ENCODE measurements at regions not wholly inside any gene's neighbourhood (a gene's known extent, or its start where the extent isn't known, plus 50 kb on each side); places are given as distances from the start of the nearest gene placed in this dataset.
"Not testable (repeated sequence)": the region's sequence is repeated elsewhere in the genome, so short reads cannot be mapped to it uniquely, and the experiment has no call there.

DNA sequence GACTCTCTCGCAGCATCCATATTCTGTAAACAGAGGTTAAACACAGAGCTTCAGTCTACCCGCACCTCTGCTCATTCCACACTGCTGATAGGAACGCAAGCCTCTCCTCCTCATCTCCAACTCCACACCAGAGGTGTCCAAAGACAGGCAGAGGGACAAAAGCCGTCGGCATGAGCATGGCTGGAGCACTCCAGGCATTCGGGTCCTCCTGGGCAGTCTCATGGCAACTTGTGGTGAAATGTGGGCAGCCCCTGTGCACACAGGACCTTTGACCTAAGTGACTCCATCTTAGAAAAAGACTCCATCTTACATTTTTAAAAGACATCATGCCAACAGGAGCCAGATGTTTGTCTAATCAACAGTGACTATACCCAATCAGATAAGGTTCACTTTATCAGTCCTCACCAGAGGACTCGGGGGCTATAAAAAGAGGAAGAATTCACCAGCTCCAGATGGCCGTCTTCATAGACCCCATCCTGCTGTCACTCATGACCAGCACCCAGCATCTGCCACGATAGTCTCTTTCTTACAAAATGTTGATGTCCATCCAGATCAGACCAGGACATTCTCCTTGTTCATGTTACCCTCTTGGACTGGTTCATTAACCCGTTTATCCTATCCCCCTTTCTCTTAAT, 304.4 kb downstream of the ANAPC1 start:
- not testable (repeated sequence) for DNase-seq (ENCODE audit: low spot score)

DNA sequence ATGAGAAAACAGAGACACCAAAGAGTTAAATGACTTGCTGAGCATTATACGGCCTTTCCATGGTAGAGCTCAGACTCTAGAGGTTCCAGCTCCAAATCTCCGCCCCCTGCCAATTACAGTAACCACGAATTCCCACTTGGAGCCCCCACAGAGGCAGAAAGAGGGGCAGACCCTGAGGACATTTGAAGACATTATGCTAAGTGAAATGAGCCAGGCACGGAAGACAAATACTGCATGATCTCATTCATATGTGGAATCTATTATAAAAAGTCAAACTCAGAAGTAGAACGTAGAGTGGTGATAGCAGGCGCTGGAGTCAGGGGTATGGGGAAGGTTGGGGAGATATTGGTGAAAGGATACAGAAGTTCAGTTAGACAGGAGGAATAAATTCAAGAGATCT, 303.4 kb downstream of the ANAPC1 start:
- not testable (repeated sequence) for DNase-seq (ENCODE audit: low spot score)

DNA sequence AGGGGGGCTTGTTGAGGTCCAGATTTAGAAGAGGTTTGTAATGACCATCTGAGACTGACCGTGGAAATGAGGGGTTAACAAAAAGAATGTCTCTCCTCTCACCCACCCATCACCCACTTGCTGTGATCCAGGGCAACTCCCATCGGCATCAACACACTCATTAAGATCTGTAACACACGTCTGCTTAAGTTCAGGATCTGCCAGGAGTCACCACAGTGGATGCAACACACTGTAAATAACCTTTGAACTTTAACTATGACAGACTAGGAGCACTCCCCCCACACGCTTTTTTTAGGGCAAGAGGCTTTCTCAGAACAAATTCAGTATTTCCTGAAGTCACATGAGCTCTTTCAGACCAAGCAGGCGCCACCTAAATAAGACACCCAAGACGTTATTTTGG, 301.9 kb downstream of the ANAPC1 start:
- DNase-seq (ENCODE audit: low spot score): not testable (repeated sequence)

DNA sequence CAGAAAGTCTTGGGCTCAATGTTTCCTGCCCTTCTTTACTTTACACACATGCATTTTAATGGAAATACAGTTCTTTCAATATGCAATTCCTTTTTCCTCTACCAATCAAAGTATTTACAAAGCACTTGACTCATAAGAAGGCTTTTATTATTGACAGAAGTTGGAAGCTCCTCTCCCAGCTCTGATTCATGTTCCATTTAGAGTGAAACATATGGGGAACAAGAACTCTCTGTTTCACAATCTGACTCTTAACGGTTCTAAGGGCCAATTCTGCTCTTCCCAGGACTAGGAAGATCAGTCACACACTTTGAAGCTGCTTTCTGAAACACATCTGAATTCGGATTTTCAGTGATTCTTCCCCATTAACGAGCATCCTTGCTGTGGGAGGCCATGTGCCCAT, 300.5 kb downstream of the ANAPC1 start:
- not testable (repeated sequence) for DNase-seq (ENCODE audit: low spot score)

DNA sequence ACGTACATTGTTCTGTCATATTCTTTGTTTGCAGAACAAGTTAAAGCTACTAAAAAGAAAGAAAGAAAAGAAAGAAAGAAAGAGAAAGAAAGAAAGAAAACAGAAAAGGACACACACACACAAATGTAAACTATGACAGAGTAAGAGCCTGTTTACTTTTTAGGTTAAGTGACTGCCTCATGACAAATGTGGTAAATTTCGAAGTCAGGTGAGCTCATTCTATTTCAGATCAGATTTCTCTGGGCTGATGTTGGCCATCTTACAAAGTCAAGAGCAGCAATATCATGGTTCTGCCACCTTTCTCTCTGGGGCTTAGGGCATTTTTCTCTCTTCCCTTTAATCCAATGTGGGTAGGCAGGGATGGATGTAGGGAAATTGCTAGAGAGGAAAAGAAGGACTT, 299.5 kb downstream of the ANAPC1 start:
- not testable (repeated sequence) for DNase-seq (ENCODE audit: low spot score)

DNA sequence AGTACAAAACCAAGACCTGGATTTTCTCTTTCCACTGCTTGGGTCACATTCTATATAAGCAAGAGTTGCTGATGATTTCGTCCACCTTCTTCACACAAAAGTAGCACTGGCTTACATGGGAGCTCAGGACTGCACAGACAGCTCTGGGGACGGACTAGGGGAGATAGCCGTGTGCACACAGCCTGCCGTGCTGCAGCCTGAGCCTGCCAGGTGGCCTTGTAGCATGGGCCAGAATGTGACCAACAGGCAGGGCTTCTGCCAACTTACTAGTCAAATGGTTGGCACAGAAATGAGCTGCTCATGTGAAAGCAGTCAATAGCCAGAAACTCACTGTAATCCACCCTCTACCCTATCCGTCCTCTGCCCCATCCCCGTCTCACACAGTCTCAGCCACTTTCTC, 299.0 kb downstream of the ANAPC1 start:
- DNase-seq (ENCODE audit: low spot score): not testable (repeated sequence)

DNA sequence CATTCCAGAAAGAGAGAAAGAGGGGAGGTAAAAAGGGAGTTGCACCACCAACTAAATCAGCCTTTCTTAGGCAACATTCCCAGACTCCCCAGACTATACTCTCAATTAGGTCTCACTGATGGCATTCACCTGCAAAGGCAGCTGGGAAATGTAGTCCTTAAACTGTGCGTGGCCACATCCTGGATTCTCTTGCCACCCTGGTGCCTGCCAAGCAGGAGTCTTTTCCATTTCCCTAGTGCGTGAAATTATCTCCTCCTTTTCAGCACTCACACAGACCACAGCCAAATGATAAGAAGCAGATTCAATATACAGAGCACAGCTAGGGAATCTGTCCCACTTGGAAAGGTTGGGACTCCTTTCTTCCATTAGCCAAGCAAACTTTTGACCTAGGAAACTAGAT, 298.0 kb downstream of the ANAPC1 start:
- not testable (repeated sequence) for DNase-seq (ENCODE audit: low spot score)

DNA sequence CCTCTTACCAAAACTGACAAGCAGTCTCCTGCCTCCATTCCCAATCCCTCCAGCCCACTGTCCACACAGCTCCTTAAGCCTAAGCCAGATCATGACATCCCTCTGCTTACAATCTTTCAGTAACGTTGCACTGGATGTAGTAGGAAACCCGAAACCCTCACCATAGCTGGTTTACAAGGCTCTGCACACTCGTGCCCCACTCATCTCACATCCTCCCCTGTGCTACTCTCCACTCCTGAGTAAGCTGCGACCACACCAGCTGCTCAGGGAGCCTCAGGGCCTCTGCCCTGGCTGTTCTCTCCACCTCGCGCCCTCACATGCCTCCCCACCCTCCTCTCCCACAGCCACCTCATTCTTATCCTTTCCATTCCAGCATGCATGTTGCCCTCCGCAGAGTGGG, 288.9 kb downstream of the ANAPC1 start:
- DNase-seq (ENCODE audit: low spot score): not testable (repeated sequence)

DNA sequence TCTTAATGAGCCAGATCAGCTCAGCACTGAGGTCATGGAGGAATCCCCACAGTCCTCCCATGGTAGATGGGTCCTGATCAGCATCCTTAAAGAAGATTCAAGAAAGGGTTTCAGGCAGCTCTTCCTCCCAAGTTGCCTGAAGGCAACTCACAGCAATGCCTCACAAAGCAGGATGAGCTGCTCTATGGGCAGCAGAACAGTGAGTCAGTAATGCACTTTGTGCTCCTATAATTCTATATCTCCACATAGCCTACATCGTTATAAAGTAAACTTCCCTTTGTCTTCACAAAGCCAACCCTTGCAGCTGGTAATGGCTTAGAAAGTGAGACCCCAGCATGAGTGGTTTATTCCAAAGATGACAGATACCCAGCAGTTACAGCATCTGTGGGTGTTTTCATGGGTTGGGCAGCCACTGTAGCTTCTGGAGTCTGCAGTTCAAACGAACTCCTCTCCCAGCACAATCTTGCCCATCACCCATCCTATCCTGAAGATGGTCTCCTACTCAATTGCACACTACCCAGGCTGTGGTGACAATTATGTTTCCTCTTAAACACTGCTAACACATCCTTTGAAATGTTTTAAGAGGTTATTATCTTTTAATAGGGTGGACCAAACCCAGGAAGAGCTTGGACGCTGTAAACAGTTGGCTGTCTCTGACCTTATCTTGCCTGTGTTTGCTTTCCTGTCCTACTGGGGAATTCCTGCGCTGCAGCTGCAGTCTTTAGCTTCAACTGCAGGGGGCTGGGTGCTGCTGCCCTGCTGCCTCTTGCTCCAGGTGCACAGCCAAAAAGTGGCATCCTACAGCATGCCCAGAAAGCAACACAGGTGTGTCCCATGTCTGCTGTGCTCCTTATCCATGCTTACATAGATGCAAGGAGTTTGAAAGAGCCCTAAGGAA, 286.9 kb downstream of the ANAPC1 start:
- not testable (repeated sequence) for DNase-seq (ENCODE audit: low spot score)

DNA sequence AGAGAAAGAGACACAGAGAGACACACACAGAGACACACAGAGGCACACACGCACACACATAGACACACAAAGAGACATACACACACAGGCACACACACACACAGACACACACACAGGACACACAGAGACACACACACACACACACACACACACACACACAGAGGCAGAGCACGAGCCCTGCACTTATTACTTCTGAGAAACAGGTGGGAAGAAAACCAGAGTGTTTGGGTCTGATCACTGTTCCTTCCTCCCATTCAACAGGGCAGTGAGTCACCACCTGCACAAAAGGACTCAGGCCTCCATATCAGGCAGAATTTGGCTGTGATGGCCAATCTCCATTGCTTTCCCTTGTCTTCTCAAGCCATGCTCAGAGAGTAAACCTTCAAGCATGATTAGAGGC, 285.0 kb downstream of the ANAPC1 start:
- not testable (repeated sequence) for DNase-seq (ENCODE audit: low spot score)

DNA sequence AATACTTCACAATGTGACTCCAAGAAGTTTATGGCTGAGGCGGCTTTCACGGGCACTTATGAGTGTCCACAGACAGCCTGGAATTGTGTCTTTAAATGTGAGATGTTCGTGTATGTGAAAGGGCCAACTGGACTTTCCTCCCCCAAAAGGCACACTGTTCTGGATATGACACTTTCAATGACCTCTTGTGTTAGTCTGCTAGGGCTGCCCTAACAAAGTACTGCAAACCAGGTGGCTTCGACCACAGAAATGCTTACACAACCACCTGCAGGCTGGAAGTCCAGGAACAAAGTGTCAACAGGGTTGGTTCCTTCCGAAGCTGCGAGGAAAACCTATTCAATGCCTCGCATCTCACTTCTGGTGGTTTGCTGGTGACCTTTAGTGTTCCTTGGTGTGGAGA, 281.7 kb downstream of the ANAPC1 start:
- not testable (repeated sequence) for DNase-seq (ENCODE audit: low spot score)

DNA sequence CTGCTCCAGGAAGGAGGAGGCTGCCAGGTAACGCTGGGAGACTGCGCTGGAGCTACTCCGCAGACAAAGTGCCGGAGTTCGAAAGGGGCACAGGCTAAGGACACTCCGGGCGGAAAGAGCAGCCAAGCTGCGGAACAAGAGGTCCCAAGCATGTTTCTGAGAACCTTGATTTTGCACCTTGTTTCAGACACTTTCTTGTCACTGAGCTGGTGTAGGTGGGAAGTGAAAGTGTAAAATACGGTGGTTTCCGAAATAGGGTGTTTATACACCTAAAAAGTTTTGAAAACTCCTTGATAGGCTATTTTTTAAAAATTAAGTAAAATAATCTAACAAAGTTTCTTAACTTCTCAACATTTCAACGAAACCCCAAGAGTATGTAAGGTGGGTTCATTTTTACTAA, 278.2 kb downstream of the ANAPC1 start:
- DNase-seq (ENCODE audit: low spot score): not testable (repeated sequence)

DNA sequence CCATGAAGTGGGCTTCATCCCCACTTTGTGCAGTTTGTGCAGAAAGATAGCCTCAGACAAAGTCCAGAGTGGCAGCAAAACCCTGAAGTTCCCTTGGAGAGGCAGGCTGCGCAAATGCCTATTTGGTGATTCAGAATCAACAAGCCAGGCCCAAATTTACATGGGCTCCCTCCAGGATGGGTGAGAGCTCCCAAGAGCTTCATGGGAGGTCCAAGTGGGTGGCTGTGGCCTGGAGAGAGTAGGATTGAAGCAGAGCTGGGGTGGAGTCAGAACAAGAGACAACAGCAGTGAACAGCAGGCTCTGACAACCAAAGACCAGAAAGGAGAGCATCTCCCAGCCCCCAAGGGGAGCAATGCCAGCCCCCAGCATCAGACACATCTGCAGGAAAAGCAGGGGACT, 277.4 kb downstream of the ANAPC1 start:
- DNase-seq (ENCODE audit: low spot score): not testable (repeated sequence)

DNA sequence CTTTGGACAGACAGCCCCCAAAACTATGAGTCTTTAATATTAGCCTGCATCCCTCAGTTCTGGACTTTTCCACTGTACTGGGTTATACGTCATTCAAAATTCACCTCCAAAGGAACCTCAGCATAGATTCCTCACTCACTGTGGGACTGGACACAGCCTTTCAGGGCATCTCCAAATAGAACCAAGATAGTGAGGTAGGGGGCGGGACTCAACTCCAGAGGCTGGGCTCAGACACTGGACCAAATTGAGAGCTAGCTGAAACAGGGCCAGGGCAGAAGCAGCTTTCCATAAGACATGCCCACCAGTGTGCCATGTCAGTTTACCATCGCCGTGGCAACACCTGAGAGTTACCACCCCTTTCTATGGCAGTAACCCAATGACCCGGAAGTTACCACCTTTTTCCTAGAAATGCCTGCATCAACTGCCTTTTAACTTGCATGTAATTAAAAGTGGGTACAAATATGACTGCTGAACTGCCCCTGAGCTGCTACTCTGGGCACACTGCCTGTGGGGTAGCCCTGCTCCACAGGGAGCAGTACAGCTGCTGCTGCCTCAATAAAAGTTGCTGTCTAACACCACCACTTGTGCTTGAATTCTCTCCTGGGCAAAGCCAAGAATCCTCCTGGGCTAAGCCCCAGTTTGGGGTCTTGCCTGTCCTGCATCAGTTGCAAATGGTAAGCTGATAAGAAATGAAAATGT, 274.7 kb downstream of the ANAPC1 start:
- DNase-seq (ENCODE audit: low spot score): not testable (repeated sequence)

DNA sequence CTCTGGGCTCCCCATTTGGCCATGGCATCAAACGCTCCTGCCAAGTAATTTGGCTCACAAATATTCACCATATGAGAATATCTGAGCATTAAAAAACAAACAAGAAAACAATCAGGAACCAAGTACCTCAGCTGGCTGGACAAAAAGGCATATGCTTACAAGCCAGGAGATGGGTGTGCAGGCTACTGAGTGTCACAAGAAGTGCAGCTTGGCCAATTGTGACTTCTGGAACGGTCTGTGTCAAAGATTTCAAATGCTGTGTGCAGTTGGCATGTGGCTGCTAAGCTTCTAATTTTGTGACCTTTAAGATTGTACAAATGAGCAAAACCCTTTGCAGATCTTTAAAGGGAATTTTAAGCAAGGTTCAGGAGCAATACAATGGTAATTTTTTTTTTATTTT, 274.0 kb downstream of the ANAPC1 start:
- DNase-seq (ENCODE audit: low spot score): not testable (repeated sequence)

DNA sequence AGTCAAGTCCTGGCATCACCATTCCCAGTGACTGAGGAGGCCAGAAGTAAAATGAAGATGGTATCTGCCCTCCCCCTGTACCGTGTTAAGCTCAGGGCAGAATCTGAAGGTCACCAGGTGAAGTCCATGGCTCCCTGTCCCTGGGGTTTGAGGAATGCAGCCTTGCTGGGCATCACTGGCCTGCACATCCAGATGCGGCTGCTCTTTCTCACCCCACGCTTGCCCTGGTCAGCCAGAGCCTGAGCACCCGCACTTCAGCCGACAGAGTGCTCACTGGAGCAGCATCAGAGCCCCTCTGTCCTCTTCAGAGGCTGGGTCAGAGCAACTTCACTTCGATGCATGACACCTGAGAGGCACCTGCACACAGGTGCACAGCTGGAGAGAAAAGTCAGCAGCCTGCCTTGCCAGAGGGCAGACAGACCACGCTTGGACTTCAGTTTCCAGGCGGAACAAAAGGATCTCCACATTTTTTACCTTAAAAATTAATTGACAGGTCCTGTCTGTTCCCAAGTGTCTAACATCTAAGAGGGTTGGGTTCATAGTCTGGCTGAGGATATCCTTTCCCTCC, 267.3 kb downstream of the ANAPC1 start:
- DNase-seq (ENCODE audit: low spot score): no peak

DNA sequence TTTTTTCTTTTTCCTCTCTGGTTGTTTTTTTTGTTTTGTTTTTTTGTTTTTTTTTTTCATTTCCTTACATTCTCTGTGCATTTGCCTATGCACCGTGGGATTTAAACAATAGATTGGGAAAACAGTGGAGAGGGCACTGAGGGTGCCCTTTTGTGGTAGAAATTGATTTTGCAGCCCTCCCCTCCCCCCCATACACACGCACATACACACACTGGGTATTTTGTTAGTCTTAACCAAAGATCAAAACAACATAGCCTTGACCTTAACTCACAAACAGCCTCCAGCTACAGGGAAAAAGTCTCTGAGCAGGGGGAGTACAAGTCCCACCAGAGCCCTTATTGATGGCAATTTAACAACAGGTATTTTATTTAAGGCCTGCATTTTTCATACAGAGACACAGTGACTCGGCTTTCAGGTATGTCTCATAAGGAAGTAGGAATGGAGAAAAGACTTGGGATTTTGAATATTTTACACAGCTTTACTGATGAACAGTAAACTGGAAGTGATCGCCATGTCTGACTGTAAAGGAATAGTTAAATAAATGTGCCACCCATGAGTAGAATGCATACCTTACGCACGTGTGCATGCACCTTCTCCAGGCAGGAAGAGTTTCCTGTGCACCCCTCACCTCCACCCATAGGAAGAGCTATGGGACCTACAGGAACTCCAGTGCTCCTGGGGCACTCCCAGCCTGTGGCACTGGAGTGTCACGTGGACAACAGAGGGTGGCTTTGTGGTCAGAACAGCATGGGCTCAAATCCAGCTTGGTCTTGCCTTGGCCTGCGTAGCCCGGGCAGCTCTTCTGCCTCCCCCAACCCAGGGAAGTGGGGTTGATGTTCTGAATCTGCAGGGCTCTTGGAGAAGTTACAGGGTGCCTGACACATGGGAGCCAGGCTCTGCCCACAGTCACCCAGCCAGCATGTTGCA, 266.4 kb downstream of the ANAPC1 start:
- DNase-seq (ENCODE audit: low spot score): no peak

DNA sequence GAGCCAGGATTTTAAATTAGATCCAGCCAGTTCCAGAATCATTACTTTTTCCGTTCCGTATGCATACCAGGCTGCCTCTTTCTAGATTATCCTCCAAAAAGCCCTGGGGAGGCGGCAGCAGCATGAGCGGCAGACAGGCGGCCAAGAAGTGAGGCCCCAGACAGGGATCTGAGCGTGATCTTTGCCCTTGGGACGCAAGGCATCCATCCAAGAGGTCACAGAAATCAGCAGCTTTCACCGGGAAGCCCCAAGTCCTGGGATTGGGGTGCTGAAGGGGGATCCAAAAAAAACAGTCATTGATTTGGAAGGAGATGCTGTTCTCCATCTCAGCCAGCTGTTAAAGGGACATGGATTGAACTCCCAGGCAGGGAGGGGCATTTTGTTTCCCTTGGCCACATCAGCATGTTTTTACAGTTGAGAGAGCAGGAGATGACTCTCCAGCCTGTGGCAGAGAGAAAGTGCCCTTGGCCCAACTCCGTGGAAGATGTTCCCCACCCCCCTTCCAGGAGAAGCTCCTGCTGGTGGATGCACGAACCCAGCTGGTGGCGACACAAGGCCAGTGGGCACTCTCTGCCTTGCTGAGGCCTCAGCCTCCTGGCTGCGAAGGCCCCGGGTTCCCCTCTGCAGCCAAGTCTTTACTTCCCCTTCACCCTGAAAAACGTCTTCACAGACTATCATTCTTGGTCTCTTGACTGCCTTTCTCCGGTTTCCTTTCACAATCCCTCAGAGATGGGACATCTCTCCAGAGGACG, 265.6 kb downstream of the ANAPC1 start:
- DNase-seq (ENCODE audit: low spot score): no peak

DNA sequence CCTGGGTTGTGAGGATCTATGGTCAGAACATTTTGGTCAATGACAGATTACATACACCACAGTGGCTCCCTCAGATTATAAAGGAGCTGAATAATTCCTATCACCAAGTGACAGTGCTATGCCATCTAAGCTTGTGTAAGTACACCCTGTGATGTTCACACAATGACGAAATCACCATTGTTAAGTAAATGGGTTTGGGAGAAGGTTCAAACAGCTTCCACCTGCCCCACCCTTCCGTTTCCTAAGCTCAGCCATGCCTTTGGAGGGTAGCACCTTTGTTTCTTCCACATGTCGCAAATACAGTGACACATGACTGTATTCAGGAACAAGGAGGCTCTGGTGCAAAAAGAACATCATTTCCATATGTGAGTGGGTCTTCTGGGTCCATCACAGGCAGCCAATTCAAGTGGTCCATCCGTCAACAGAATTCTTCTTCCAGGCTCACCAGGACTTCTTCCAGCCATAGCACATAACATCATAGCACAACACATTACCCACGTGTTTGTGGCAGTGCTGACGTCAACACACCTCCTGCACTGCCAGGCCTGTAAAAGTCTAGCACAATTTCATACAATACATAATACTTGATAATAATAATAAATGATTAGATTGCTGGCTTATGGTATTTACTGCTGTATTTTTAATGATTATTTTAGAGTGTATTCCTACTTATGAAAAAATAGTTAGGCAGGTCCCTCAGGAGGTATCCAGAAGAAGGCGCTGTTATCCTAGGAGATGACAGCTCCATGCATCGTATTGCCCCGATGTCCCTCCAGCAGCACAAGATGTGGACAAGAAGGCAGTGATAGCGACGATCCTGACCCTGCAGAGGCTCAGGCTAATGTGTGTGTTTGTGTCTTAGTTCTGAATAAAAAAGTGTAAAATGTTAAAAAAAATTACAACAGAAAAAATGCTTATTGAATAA, 264.8 kb downstream of the ANAPC1 start:
- no peak for DNase-seq (ENCODE audit: low spot score)
